ENCODE measurements at regions not wholly inside any gene's neighbourhood (a gene's known extent, or its start where the extent isn't known, plus 50 kb on each side); places are given as distances from the start of the nearest gene placed in this dataset.

DNA sequence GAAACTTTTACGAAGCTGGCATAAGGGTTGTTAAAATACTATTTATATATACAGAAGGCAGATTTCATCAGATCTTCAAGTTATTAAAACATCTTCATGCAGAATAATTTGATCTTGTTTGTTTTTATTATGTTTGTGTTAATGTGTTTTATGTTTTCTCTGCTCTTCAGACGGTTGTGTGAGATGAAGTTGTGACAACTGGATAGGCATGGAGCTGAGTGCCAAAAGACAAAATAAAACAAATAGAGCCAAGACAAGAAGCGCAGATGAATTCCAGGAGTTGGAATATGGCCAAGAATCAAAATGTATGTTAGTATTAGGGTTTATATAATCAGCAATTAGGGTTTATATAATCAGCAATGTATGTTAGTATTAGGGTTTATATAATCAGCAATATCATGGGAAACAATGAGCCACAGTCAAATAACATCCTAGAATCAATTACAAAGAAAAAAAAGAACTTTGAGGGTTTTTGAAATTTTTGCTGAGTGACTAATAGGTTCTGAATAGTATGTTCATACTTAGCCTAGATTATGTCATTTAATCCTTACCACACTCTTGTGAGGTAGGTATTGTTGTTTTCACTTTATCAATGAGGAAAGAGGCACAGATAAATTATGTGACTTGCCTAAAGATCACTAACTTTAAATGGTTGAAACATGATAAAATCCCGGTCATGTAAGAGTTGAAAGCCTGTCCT is 488.0 kb upstream of the STEAP1 start:
- H3K4me1 ChIP-seq (ENCODE audit: control insufficient read depth, insufficient read depth, low read length) = no peaks in the 10 kb centered on the region
- DNase-seq (no peak), ATAC-seq (ENCODE audit: low read depth) (no peak)
- H3K23ac ChIP-seq (ENCODE audit: low read depth, low read length) = no peak overlapping the region
- no peak overlapping the region for H2AK5ac ChIP-seq (ENCODE audit: low read depth, low read length)
- no peak overlapping the region for H3K18ac ChIP-seq (ENCODE audit: low read depth, low read length)
- no peak overlapping the region for H3K4ac ChIP-seq (ENCODE audit: low read depth, low read length)
- no peak overlapping the region for H3K14ac ChIP-seq (replicated peaks; ENCODE audit: low read depth, low read length)
- no peak overlapping the region for H3K4me3 ChIP-seq (ENCODE audit: insufficient read depth, low read depth, low read length)
- no peak overlapping the region for H3K27ac ChIP-seq (ENCODE audit: insufficient read depth, low read length)
- no TSS peak for BruUV-seq (replicated peaks)
- no peak overlapping the region for H2AK9ac ChIP-seq (replicated peaks; ENCODE audit: low read depth, low read length, poor library complexity)
- H4K20me1 ChIP-seq (ENCODE audit: insufficient read depth, low read length) = no peaks in the 10 kb centered on the region
- POLR2A ChIA-PET (ENCODE audit: unreplicated experiment) = no interaction called here
- no peak overlapping the region for H2BK5ac ChIP-seq (ENCODE audit: low read depth, low read length, poor library complexity, severe bottlenecking)
- 60% methylated on average over 1 of the region's 4 CpGs; no CpG with 5 or more reads in 1 of the 2 experiments for WGBS, 2 experiments (ENCODE audit: extremely low coverage in 2 of 2, insufficient read length in 1 of 2)
- no peak overlapping the region for H3K4me2 ChIP-seq (ENCODE audit: low read depth, low read length)
- no peak overlapping the region for H2BK15ac ChIP-seq (ENCODE audit: low read depth, low read length)
- CTCF ChIA-PET = no interaction called here
- intact Hi-C loops (cut with micrococcal nuclease) (no loop called here), dilution Hi-C loops (cut with HindIII; ENCODE audit: low sequenced_read_pairs, unreplicated experiment) (no loop called here), in situ Hi-C loops (cut with MboI; ENCODE audit: low sequenced_read_pairs) (no loop called here)
- H4K5ac ChIP-seq (ENCODE audit: low read depth, low read length) = no peak overlapping the region
- no peaks in the 10 kb centered on the region for H3K36me3 ChIP-seq (ENCODE audit: control insufficient read depth, insufficient read depth, low read length)
- no peak overlapping the region for H2BK20ac ChIP-seq (ENCODE audit: low read depth, low read length)
- no peaks in the 10 kb centered on the region for H3K79me1 ChIP-seq (ENCODE audit: low read depth in 1 of 2, low read length in 2 of 2)
- H4K8ac ChIP-seq (ENCODE audit: low read depth in 2 of 2, low read length in 2 of 2) = no peak overlapping the region
- no peak overlapping the region for H3K56ac ChIP-seq (ENCODE audit: extremely low read depth, insufficient read depth, low read length)
- H3K9me1 ChIP-seq (ENCODE audit: insufficient read depth, low read length) = no peaks in the 10 kb centered on the region
- no peak for TF ChIP-seq CHD1 (IDR thresholded peaks at IDR 0.05; ENCODE audit: low read depth, low read length)
- no peak for TF ChIP-seq MAZ (IDR thresholded peaks at IDR 0.05; ENCODE audit: borderline replicate concordance, low read depth, low read length)
- no peak for TF ChIP-seq CEBPB (IDR thresholded peaks at IDR 0.05; ENCODE audit: low read depth, low read length)
- TF ChIP-seq MAFK (IDR thresholded peaks at IDR 0.05; ENCODE audit: low read depth, low read length) = no peak
- TF ChIP-seq FOS (IDR thresholded peaks at IDR 0.05; ENCODE audit: low read depth, low read length) = no peak
- H3K9ac ChIP-seq (ENCODE audit: low read depth, low read length) = no peak overlapping the region
- no peak overlapping the region for H4K91ac ChIP-seq (ENCODE audit: insufficient read depth, low read depth, low read length)
- no peak overlapping the region for H2BK120ac ChIP-seq (ENCODE audit: low read depth, low read length)
- no peaks in the 10 kb centered on the region for H3K27me3 ChIP-seq (ENCODE audit: control insufficient read depth, insufficient read depth, low read length)
- H2AFZ ChIP-seq (replicated peaks; ENCODE audit: low read length, poor library complexity) = no peak overlapping the region
- H3K9me3 ChIP-seq (ENCODE audit: control insufficient read depth, insufficient read depth, low read length) = 0 out of 2 replicates have a peak, but pooled peaks cover 2% of the 10 kb centered on the region

All from IMR-90 (cell line).